WTC11 (cell line): ENCODE measurements at regions not wholly inside any gene's neighbourhood (a gene's known extent, or its start where the extent isn't known, plus 50 kb on each side); places are given as distances from the start of the nearest gene placed in this dataset.

Experiments used
- CREM ChIP-seq: sonication (generic); formaldehyde crosslinking; IDR thresholded peaks from 2 replicates; pipeline ENCODE4 v1.8.1; 2022; ENCODE audit warnings: mild to moderate bottlenecking, missing genetic modification reagents, moderate library complexity
- FOXJ3 ChIP-seq: sonication (generic); formaldehyde crosslinking; IDR thresholded peaks from 2 replicates; pipeline ENCODE4 v1.9.0; 2021; ENCODE audit warnings: missing genetic modification reagents, mild to moderate bottlenecking, borderline replicate concordance
- USF1 ChIP-seq: sonication (generic); formaldehyde crosslinking; IDR thresholded peaks from 2 replicates; pipeline ENCODE4 v1.8.0; 2022; ENCODE audit warnings: mild to moderate bottlenecking, missing genetic modification reagents
- TF ChIP-seq, protein P1 (sequence below): sonication (generic); formaldehyde crosslinking; IDR thresholded peaks from 2 replicates; pipeline ENCODE4 v1.8.1; 2022; ENCODE audit warnings: low read depth, mild to moderate bottlenecking, moderate library complexity, missing genetic modification reagents, borderline replicate concordance
- TF ChIP-seq, protein P2 (sequence below): sonication (generic); formaldehyde crosslinking; IDR thresholded peaks from 2 replicates; pipeline ENCODE4 v1.8.0; 2022; ENCODE audit warnings: mild to moderate bottlenecking, missing genetic modification reagents
- TF ChIP-seq, protein P3 (sequence below): fragments of 200-600 bp; IDR thresholded peaks from 2 replicates; pipeline ENCODE4 v1.8.0; 2022; ENCODE audit warnings: antibody characterized with exemption

DNA sequence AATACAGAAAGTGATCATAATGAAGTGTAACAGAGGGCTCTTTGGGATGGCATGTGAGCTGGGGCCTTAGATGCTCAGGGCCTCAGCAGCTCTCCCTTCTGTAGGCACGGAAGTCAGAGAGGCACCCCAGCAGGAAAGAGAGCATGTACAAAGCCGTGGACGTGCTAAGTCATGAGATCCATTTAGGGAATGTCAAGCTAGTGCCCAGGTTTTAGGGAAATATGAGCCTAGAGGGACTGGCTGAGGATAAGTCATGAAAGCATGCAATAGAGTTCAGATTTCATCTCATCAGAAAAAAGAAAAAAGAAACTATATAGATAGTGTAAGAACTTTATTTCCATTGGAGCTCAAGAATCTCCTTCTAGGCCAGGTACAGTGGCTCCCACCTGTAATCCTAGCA is 379.5 kb upstream of the KLF4 start:
- TF ChIP-seq, protein P1, sequence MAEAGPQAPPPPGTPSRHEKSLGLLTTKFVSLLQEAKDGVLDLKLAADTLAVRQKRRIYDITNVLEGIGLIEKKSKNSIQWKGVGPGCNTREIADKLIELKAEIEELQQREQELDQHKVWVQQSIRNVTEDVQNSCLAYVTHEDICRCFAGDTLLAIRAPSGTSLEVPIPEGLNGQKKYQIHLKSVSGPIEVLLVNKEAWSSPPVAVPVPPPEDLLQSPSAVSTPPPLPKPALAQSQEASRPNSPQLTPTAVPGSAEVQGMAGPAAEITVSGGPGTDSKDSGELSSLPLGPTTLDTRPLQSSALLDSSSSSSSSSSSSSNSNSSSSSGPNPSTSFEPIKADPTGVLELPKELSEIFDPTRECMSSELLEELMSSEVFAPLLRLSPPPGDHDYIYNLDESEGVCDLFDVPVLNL (CRISPR knock-in tag), result no peak
- TF ChIP-seq CREM (CRISPR knock-in tag), result no peak
- TF ChIP-seq, protein P2, sequence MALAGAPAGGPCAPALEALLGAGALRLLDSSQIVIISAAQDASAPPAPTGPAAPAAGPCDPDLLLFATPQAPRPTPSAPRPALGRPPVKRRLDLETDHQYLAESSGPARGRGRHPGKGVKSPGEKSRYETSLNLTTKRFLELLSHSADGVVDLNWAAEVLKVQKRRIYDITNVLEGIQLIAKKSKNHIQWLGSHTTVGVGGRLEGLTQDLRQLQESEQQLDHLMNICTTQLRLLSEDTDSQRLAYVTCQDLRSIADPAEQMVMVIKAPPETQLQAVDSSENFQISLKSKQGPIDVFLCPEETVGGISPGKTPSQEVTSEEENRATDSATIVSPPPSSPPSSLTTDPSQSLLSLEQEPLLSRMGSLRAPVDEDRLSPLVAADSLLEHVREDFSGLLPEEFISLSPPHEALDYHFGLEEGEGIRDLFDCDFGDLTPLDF (CRISPR knock-in tag), result no peak
- TF ChIP-seq, protein P3, sequence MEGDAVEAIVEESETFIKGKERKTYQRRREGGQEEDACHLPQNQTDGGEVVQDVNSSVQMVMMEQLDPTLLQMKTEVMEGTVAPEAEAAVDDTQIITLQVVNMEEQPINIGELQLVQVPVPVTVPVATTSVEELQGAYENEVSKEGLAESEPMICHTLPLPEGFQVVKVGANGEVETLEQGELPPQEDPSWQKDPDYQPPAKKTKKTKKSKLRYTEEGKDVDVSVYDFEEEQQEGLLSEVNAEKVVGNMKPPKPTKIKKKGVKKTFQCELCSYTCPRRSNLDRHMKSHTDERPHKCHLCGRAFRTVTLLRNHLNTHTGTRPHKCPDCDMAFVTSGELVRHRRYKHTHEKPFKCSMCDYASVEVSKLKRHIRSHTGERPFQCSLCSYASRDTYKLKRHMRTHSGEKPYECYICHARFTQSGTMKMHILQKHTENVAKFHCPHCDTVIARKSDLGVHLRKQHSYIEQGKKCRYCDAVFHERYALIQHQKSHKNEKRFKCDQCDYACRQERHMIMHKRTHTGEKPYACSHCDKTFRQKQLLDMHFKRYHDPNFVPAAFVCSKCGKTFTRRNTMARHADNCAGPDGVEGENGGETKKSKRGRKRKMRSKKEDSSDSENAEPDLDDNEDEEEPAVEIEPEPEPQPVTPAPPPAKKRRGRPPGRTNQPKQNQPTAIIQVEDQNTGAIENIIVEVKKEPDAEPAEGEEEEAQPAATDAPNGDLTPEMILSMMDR, result no peak
- no peak for TF ChIP-seq USF1 (CRISPR knock-in tag)
- TF ChIP-seq FOXJ3, result no peak
